Esophagus squamous epithelium (tissue), 4 donors: ENCODE measurements at regions not wholly inside any gene's neighbourhood (a gene's known extent, or its start where the extent isn't known, plus 50 kb on each side); places are given as distances from the start of the nearest gene placed in this dataset.

ENCODE experiments used
- POLR2A ChIP-seq, 4 donors: fragments of 450-650 bp; IDR thresholded peaks; one replicate each; pipeline ENCODE4 v1.6.1; 2017; ENCODE audit warnings: antibody characterized with exemption in 4 of 4, mild to moderate bottlenecking in 4 of 4, moderate library complexity in 3 of 4
- TF ChIP-seq, protein P1 (sequence below), 6 experiments: fragments of 450-650 bp in 4 of 6; fragments of 200-600 bp in 2 of 6; sonication (generic) in 2 of 6; IDR thresholded peaks; one replicate each; pipeline ENCODE4 v1.5.1; 2016 to 2019; ENCODE audit warnings: antibody characterized with exemption in 6 of 6, mild to moderate bottlenecking in 4 of 6, moderate library complexity in 4 of 6

DNA sequence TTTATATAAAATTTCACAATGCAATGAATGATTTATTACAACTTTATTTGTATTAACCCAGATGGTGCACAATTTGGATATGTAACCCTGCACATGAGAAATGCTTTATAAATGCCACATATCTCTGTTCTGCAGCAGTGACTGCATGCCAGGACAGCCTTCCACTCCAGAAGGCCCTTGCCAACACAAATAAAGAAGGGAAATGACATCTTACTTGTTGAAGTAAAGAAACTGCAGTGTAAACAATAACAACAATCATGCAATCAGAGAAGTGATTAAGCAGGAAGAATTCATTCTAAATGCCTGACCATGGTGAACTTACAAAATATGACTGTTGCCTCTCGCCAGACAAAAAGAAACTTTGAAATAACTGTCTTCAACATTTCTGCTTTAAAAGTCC, 129.9 kb upstream of the CHST9 start:
- TF ChIP-seq, protein P1, sequence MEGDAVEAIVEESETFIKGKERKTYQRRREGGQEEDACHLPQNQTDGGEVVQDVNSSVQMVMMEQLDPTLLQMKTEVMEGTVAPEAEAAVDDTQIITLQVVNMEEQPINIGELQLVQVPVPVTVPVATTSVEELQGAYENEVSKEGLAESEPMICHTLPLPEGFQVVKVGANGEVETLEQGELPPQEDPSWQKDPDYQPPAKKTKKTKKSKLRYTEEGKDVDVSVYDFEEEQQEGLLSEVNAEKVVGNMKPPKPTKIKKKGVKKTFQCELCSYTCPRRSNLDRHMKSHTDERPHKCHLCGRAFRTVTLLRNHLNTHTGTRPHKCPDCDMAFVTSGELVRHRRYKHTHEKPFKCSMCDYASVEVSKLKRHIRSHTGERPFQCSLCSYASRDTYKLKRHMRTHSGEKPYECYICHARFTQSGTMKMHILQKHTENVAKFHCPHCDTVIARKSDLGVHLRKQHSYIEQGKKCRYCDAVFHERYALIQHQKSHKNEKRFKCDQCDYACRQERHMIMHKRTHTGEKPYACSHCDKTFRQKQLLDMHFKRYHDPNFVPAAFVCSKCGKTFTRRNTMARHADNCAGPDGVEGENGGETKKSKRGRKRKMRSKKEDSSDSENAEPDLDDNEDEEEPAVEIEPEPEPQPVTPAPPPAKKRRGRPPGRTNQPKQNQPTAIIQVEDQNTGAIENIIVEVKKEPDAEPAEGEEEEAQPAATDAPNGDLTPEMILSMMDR (IDR thresholded peaks at IDR 0.05), result no peak
- TF ChIP-seq POLR2A (IDR thresholded peaks at IDR 0.05), result no peak
